Prostate gland (tissue), 2 donors: ENCODE measurements at regions not wholly inside any gene's neighbourhood (a gene's known extent, or its start where the extent isn't known, plus 50 kb on each side); places are given as distances from the start of the nearest gene placed in this dataset.

ENCODE experiments used
- DNase-seq: peaks from one replicate; pipeline ENCODE4 v3.0.0-alpha.2; 2019; ENCODE audit warnings: low spot score
- H3K27ac ChIP-seq, 2 donors: fragments of 200-600 bp; sonication (generic); 2 replicates each; pipeline ENCODE4 v1.5.1; 2017 to 2019
- H3K27me3 ChIP-seq: fragments of 200-600 bp; sonication (generic); replicated peaks from 2 replicates; pipeline ENCODE4 v1.5.1; 2019; ENCODE audit not compliant: insufficient read depth
- H3K36me3 ChIP-seq, 2 donors: fragments of 200-600 bp; sonication (generic); 1 replicate in 1 of 2; 2 replicates in 1 of 2; pipeline versions ENCODE4 v1.5.1 to v1.8.1; 2017 to 2019
- H3K4me1 ChIP-seq: fragments of 200-600 bp; sonication (generic); replicated peaks from 2 replicates; pipeline ENCODE4 v1.5.1; 2019
- H3K4me3 ChIP-seq, 2 donors: fragments of 200-600 bp; sonication (generic); 2 replicates each; pipeline ENCODE4 v1.5.1; 2017 to 2019
- H3K9me3 ChIP-seq: fragments of 200-600 bp; sonication (generic); 2 replicates; pipeline ENCODE4 v1.5.1; 2017
- POLR2A ChIP-seq: fragments of 450-650 bp; IDR thresholded peaks from one replicate; pipeline ENCODE4 v1.6.1; 2016; ENCODE audit warnings: antibody characterized with exemption, mild to moderate bottlenecking
- POLR2AphosphoS5 ChIP-seq: sonication (generic); formaldehyde crosslinking; IDR thresholded peaks from one replicate; pipeline ENCODE4 v1.6.1; 2017; ENCODE audit warnings: antibody characterized with exemption
- WGBS: methylation state at CpG from one replicate; pipeline ENCODE4 v1.1.5; 2018; 5-methylcytosine and 5-hydroxymethylcytosine counted together
- intact Hi-C: fragments of 100-400 bp; cut with DNase I; formaldehyde crosslinking; loops from one replicate; pipeline ENCODE4 v1.14.2; 2022
- TF ChIP-seq, protein P1 (sequence below), 4 experiments: fragments of 200-600 bp in 2 of 4; fragments of 450-650 bp in 2 of 4; sonication (generic) in 2 of 4; IDR thresholded peaks; 1 replicate in 3 of 4; 2 replicates in 1 of 4; pipeline ENCODE4 v1.5.1; 2016 to 2019; ENCODE audit warnings: antibody characterized with exemption in 4 of 4, mild to moderate bottlenecking in 2 of 4, moderate library complexity in 2 of 4

DNA sequence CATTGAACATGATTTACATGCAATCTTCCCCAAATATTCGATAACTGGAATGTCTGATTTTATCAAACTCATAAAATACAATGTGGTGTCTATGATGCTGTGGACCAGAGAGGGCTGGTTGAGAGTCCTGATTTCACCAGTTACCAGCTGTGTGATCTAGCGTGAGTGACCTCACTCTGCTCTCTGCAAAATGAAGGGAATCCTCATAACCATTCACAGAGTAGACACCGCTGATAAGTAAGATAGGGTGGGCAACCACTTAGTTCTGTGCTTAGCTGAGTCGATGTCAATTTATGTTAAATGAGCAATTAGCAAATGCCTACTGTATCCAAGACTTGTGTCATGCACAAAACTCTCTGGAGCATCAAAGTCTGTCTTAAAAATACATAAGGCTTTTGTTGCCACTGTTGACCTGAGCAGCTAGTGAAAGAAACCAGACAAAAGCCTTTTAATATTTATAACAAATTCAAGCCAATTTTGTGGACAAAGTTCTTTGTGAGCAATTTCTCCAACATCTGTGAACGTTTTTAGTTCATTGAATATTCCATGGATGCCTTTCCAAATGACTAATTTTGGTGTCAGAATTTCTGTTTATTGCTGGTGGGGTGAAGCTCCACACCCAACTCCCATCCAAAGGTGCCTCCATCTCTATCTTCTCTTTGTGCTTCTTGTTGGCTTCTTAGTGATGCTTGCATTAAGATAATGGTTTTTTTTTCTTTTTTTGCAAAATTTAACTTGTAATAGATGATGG, 314.2 kb downstream of the ADRA2A start:
- H3K27ac ChIP-seq: no peak overlapping the region

DNA sequence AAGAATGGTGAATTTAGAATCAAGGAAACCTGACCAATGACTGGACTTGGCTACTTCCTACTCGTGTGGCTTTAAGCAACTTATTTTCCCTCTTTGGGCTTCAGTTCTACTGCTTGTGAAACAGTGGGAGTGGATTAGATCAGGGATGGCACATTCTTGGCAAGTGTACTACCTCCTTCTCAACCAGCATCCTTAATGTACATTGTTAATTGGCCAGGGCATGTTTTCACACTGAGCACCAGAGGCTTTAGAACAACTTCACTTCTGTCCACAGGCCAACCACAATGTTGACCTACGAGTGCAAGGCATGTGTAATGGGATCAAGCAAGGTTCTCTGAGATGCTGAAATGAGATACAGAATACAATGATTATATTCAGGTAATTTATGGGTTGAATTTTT, 315.3 kb downstream of the ADRA2A start:
- TF ChIP-seq, protein P1, sequence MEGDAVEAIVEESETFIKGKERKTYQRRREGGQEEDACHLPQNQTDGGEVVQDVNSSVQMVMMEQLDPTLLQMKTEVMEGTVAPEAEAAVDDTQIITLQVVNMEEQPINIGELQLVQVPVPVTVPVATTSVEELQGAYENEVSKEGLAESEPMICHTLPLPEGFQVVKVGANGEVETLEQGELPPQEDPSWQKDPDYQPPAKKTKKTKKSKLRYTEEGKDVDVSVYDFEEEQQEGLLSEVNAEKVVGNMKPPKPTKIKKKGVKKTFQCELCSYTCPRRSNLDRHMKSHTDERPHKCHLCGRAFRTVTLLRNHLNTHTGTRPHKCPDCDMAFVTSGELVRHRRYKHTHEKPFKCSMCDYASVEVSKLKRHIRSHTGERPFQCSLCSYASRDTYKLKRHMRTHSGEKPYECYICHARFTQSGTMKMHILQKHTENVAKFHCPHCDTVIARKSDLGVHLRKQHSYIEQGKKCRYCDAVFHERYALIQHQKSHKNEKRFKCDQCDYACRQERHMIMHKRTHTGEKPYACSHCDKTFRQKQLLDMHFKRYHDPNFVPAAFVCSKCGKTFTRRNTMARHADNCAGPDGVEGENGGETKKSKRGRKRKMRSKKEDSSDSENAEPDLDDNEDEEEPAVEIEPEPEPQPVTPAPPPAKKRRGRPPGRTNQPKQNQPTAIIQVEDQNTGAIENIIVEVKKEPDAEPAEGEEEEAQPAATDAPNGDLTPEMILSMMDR (IDR thresholded peaks at IDR 0.05): no peak
- TF ChIP-seq POLR2AphosphoS5 (no peak), POLR2A (no peak)
- no peak for DNase-seq
- no peak overlapping the region for H3K4me3 ChIP-seq
- H3K36me3 ChIP-seq: no peaks in the 10 kb centered on the region
- no peaks in the 10 kb centered on the region for H3K9me3 ChIP-seq
- no peak overlapping the region for H3K27ac ChIP-seq
- 26% methylated on average over 2 of the region's 2 CpGs for WGBS
- intact Hi-C loops: no loop called here
- H3K27me3 ChIP-seq: no peaks in the 10 kb centered on the region
- H3K4me1 ChIP-seq: no peaks in the 10 kb centered on the region

More for the DNA sequence above, 314.2 kb downstream of the ADRA2A start:
- Histone ChIP-seq H3K27me3 (no peaks in the 10 kb centered on the region), H3K4me1 (no peaks in the 10 kb centered on the region), H3K4me3 (no peak overlapping the region), H3K36me3 (no peaks in the 10 kb centered on the region), H3K9me3 (no peaks in the 10 kb centered on the region)
- intact Hi-C loops: no loop called here
- no peak for DNase-seq
- TF ChIP-seq, protein P1 (IDR thresholded peaks at IDR 0.05): no peak
- TF ChIP-seq POLR2AphosphoS5 (no peak), POLR2A (no peak)
- 75% methylated on average over 5 of the region's 5 CpGs for WGBS

DNA sequence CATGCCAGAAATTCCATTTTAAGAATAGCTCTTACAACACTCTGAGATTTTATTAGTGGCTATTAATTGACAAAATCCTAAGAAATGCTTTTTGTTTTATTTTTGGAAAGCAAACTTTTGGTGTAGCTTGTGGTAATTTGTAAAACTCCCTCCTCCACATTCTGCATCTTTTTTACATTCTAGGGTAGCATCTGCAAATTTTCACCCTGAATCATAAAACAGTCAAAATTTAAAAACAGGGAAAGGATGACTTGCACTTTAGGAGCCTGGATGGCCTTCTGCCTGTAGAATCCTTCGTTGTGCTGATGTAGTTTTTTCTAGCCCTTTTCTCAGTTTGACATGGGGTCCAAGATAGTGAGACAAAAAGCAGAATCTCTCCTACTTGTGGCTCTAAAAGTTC, 316.1 kb downstream of the ADRA2A start:
- no peaks in the 10 kb centered on the region for H3K9me3 ChIP-seq
- WGBS: 17% methylated on average over 1 of the region's 1 CpG
- TF ChIP-seq POLR2AphosphoS5: no peak
- TF ChIP-seq POLR2A: no peak
- TF ChIP-seq, protein P1 (IDR thresholded peaks at IDR 0.05): no peak
- H3K4me1 ChIP-seq: no peaks in the 10 kb centered on the region
- no peak overlapping the region for H3K27ac ChIP-seq
- no peak for DNase-seq
- H3K27me3 ChIP-seq: no peaks in the 10 kb centered on the region
- intact Hi-C loops: no loop called here
- H3K4me3 ChIP-seq: no peak overlapping the region
- no peaks in the 10 kb centered on the region for H3K36me3 ChIP-seq

DNA sequence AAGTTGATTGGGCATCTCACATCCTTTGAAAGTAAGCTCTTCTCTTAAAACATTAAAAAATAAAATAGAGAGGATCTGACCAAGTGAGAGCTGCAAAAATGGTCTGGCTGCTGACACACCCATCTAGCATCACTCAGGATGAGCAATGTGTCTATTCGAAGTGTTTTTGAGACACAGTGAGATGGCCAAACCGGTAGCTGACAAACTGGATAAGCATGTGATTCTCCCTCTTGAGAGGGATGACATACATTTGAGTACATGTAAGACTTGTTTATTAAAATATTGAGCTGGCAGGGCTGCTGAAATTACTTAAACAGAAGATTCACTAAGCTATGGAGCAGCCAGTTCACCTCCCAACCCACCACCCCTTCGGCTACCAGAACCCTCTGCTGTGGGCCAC, 333.9 kb downstream of the ADRA2A start:
- intact Hi-C loops: no loop called here
- no peaks in the 10 kb centered on the region for H3K4me1 ChIP-seq
- DNase-seq: no peak
- H3K27ac ChIP-seq: no peak overlapping the region
- 77% methylated on average over 3 of the region's 3 CpGs for WGBS
- H3K9me3 ChIP-seq: no peaks in the 10 kb centered on the region
- H3K36me3 ChIP-seq: no peaks in the 10 kb centered on the region
- no peaks in the 10 kb centered on the region for H3K27me3 ChIP-seq
- H3K4me3 ChIP-seq: no peak overlapping the region
- TF ChIP-seq POLR2AphosphoS5: no peak
- no peak for TF ChIP-seq POLR2A
- TF ChIP-seq, protein P1 (IDR thresholded peaks at IDR 0.05): no peak

DNA sequence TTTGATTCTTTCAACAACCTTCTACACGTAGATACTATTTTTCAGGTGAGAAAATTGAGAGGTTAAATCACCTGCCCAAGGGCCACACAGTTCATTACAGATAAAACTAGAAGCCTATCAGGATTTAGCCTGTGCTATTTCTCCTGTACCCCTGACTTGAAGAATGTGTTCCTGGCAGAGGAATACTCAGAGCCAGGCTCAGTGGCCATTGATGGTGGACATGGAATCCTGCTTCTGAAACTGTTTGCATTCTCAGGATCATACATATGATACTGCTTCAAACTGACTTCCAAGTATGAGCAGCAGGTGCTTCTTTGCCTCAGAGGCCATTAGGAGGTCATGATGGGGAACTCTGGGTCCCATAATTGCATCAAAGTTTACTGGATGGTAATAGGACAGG, 348.6 kb downstream of the ADRA2A start:
- TF ChIP-seq POLR2AphosphoS5 (no peak), POLR2A (no peak)
- TF ChIP-seq, protein P1 (IDR thresholded peaks at IDR 0.05): no peak
- H3K4me3 ChIP-seq: no peak overlapping the region
- H3K4me1 ChIP-seq: no peaks in the 10 kb centered on the region
- intact Hi-C loops: no loop called here
- H3K27me3 ChIP-seq: no peaks in the 10 kb centered on the region
- no peaks in the 10 kb centered on the region for H3K9me3 ChIP-seq
- 87% methylated on average over 1 of the region's 1 CpG for WGBS
- H3K36me3 ChIP-seq: no peaks in the 10 kb centered on the region
- H3K27ac ChIP-seq: no peak overlapping the region
- no peak for DNase-seq
